SK-N-SH treated with all-trans-retinoic acid at 6 μM for 48 hours (cell line): ENCODE measurements at regions not wholly inside any gene's neighbourhood (a gene's known extent, or its start where the extent isn't known, plus 50 kb on each side); places are given as distances from the start of the nearest gene placed in this dataset.

Experiments used
- ATAC-seq: fragments of 200-7000 bp; cut with Tn5 transposase; 3 replicates; pipeline ENCODE4 v1.9.1; 2020; ENCODE audit warnings: mild to moderate bottlenecking, moderate library complexity
- ARNTL ChIP-seq: fragments of 450-650 bp; formaldehyde crosslinking; IDR thresholded peaks from 2 replicates; pipeline ENCODE4 v1.5.0; 2020; ENCODE audit warnings: low read depth, mild to moderate bottlenecking, moderate library complexity, borderline replicate concordance
- BACH2 ChIP-seq: fragments of 250-450 bp; sonication (Bioruptor Pico); IDR thresholded peaks from 2 replicates; pipeline ENCODE4 v1.9.0; 2021; ENCODE audit warnings: mild to moderate bottlenecking, borderline replicate concordance
- CREB5 ChIP-seq: fragments of 250-450 bp; sonication (Bioruptor Pico); IDR thresholded peaks from 2 replicates; pipeline ENCODE4 v1.5.1; 2020; ENCODE audit warnings: low read depth, mild to moderate bottlenecking, moderate library complexity
- CSDC2 ChIP-seq: fragments of 250-450 bp; sonication (Bioruptor Pico); IDR thresholded peaks from 2 replicates; pipeline ENCODE4 v1.5.0; 2020; ENCODE audit warnings: mild to moderate bottlenecking, moderate library complexity
- CSRNP3 ChIP-seq: fragments of 250-450 bp; sonication (Bioruptor Pico); IDR thresholded peaks from 2 replicates; pipeline ENCODE4 v1.5.1; 2021; ENCODE audit warnings: mild to moderate bottlenecking, moderate library complexity
- ESRRG ChIP-seq: fragments of 250-450 bp; sonication (Bioruptor Pico); IDR thresholded peaks from 2 replicates; pipeline ENCODE4 v1.6.1; 2021; ENCODE audit warnings: mild to moderate bottlenecking
- GLIS3 ChIP-seq: fragments of 250-450 bp; sonication (Bioruptor Pico); IDR thresholded peaks from 2 replicates; pipeline ENCODE4 v1.5.0; 2020; ENCODE audit warnings: mild to moderate bottlenecking, moderate library complexity
- ISL1 ChIP-seq: fragments of 250-450 bp; sonication (Bioruptor Pico); IDR thresholded peaks from 2 replicates; pipeline ENCODE4 v2.1.2; 2022; ENCODE audit warnings: mild to moderate bottlenecking, moderate library complexity
- OSR1 ChIP-seq: fragments of 250-450 bp; sonication (Bioruptor Pico); IDR thresholded peaks from 2 replicates; pipeline ENCODE4 v1.8.0; 2022; ENCODE audit warnings: moderate library complexity, mild to moderate bottlenecking, inconsistent platforms
- POU6F1 ChIP-seq: fragments of 250-450 bp; sonication (Bioruptor Pico); IDR thresholded peaks from 2 replicates; pipeline ENCODE4 v1.8.0; 2021; ENCODE audit warnings: low read depth, mild to moderate bottlenecking, moderate library complexity, borderline replicate concordance
- PPARA ChIP-seq: fragments of 250-450 bp; sonication (Bioruptor Pico); IDR thresholded peaks from 2 replicates; pipeline ENCODE4 v1.5.0; 2020; ENCODE audit warnings: mild to moderate bottlenecking, borderline replicate concordance
- RARB ChIP-seq: fragments of 250-450 bp; sonication (Bioruptor Pico); IDR thresholded peaks from 2 replicates; pipeline ENCODE4 v1.8.0; 2021; ENCODE audit warnings: mild to moderate bottlenecking, moderate library complexity
- SNAI2 ChIP-seq: fragments of 250-450 bp; sonication (Bioruptor Pico); IDR thresholded peaks from 2 replicates; pipeline ENCODE4 v1.5.0; 2020; ENCODE audit warnings: mild to moderate bottlenecking, moderate library complexity
- TCF4 ChIP-seq: fragments of 250-450 bp; sonication (Bioruptor Pico); IDR thresholded peaks from 2 replicates; pipeline ENCODE4 v1.8.0; 2021; ENCODE audit warnings: mild to moderate bottlenecking, moderate library complexity, borderline replicate concordance
- TOX ChIP-seq: fragments of 250-450 bp; sonication (Bioruptor Pico); IDR thresholded peaks from 2 replicates; pipeline ENCODE4 v1.8.0; 2021; ENCODE audit warnings: mild to moderate bottlenecking, moderate library complexity, borderline replicate concordance
- TSHZ2 ChIP-seq: fragments of 250-450 bp; sonication (Bioruptor Pico); IDR thresholded peaks from 2 replicates; pipeline ENCODE4 v1.5.0; 2020; ENCODE audit warnings: mild to moderate bottlenecking, moderate library complexity
- ZC3H10 ChIP-seq: fragments of 250-450 bp; sonication (Bioruptor Pico); IDR thresholded peaks from 2 replicates; pipeline ENCODE4 v1.5.1; 2021; ENCODE audit warnings: mild to moderate bottlenecking, moderate library complexity
- ZFP3 ChIP-seq: fragments of 250-450 bp; sonication (Bioruptor Pico); IDR thresholded peaks from 2 replicates; pipeline ENCODE4 v1.5.0; 2020; ENCODE audit warnings: mild to moderate bottlenecking, moderate library complexity
- ZFP30 ChIP-seq: fragments of 450-650 bp; formaldehyde crosslinking; IDR thresholded peaks from 2 replicates; pipeline ENCODE4 v1.5.0; 2022; ENCODE audit warnings: mild to moderate bottlenecking, moderate library complexity
- ZNF565 ChIP-seq: fragments of 450-650 bp; formaldehyde crosslinking; conservative IDR thresholded peaks from 2 replicates; pipeline ENCODE4 v1.5.0; 2020; ENCODE audit warnings: low read depth, mild to moderate bottlenecking, moderate library complexity
- ZNF70 ChIP-seq: fragments of 450-650 bp; formaldehyde crosslinking; IDR thresholded peaks from 2 replicates; pipeline ENCODE4 v1.5.0; 2020; ENCODE audit warnings: mild to moderate bottlenecking, moderate library complexity
- ZNF8 ChIP-seq: fragments of 450-650 bp; formaldehyde crosslinking; IDR thresholded peaks from 2 replicates; pipeline ENCODE4 v1.5.0; 2020; ENCODE audit warnings: mild to moderate bottlenecking, moderate library complexity

GRCh38 chr12:88328090-88328489 is 186.0 kb downstream of the TMTC3 start:
- no peak for ATAC-seq

GRCh38 chr12:88329833-88330232 is 187.7 kb downstream of the TMTC3 start:
- TF ChIP-seq TOX (CRISPR knock-in tag) (no peak), ESRRG (CRISPR knock-in tag) (no peak), CSDC2 (CRISPR knock-in tag) (no peak), SNAI2 (CRISPR knock-in tag) (no peak), ZFP3 (CRISPR knock-in tag) (no peak), BACH2 (CRISPR knock-in tag) (no peak), CREB5 (no peak), ZNF565 (CRISPR knock-in tag) (no peak), RARB (no peak), ZFP30 (CRISPR knock-in tag) (no peak), ZNF70 (CRISPR knock-in tag) (no peak), OSR1 (no peak), PPARA (CRISPR knock-in tag) (no peak)
- no peak for ATAC-seq

More at GRCh38 chr12:88328090-88328489, 186.0 kb downstream of the TMTC3 start:
- TF ChIP-seq SNAI2 (CRISPR knock-in tag) (no peak), TOX (CRISPR knock-in tag) (no peak), GLIS3 (CRISPR knock-in tag) (no peak), ZNF70 (CRISPR knock-in tag) (no peak), TSHZ2 (no peak), ESRRG (CRISPR knock-in tag) (no peak)

- ATAC-seq = no peak
- TF ChIP-seq TOX (CRISPR knock-in tag) (no peak), ISL1 (no peak), PPARA (CRISPR knock-in tag) (no peak), RARB (no peak), ZFP3 (CRISPR knock-in tag) (no peak), ARNTL (CRISPR knock-in tag) (no peak), ZFP30 (CRISPR knock-in tag) (no peak), CSRNP3 (no peak), ZNF565 (CRISPR knock-in tag) (no peak), ESRRG (CRISPR knock-in tag) (no peak), ZNF70 (CRISPR knock-in tag) (no peak), ZC3H10 (CRISPR knock-in tag) (no peak), SNAI2 (CRISPR knock-in tag) (no peak), OSR1 (no peak), TCF4 (CRISPR knock-in tag) (no peak), GLIS3 (CRISPR knock-in tag) (no peak)
Measured at GRCh38 chr12:88334271-88334670, 192.2 kb downstream of the TMTC3 start.

- no peak for TF ChIP-seq GLIS3 (CRISPR knock-in tag)
- TF ChIP-seq SNAI2 (CRISPR knock-in tag) = no peak
- no peak for TF ChIP-seq CREB5
- no peak for TF ChIP-seq POU6F1
- TF ChIP-seq PPARA (CRISPR knock-in tag) = no peak
- TF ChIP-seq ESRRG (CRISPR knock-in tag) = no peak
- no peak for TF ChIP-seq ARNTL (CRISPR knock-in tag)
- no peak for TF ChIP-seq ZFP30 (CRISPR knock-in tag)
- TF ChIP-seq BACH2 (CRISPR knock-in tag) = no peak
- no peak for TF ChIP-seq RARB
- TF ChIP-seq ZNF8 = no peak
- TF ChIP-seq CSDC2 (CRISPR knock-in tag) = no peak
- TF ChIP-seq ZC3H10 (CRISPR knock-in tag) = no peak
- TF ChIP-seq ISL1 = no peak
- no peak for TF ChIP-seq TOX (CRISPR knock-in tag)
- TF ChIP-seq TCF4 (CRISPR knock-in tag) = no peak
- no peak for ATAC-seq
Measured at GRCh38 chr12:88336076-88336739, 194.1 kb downstream of the TMTC3 start.
